PFSK-1 (cell line): ENCODE measurements at regions not wholly inside any gene's neighbourhood (a gene's known extent, or its start where the extent isn't known, plus 50 kb on each side); places are given as distances from the start of the nearest gene placed in this dataset.

Experiments used
- FOXP2 ChIP-seq: optimal IDR thresholded peaks from 2 replicates; pipeline ENCODE3; 2011; ENCODE audit warnings: borderline replicate concordance, control low read depth, inconsistent platforms; ENCODE audit not compliant: insufficient read depth; ENCODE audit errors: extremely low read length, extremely low read depth
- TAF1 ChIP-seq: IDR thresholded peaks from 2 replicates; pipeline ENCODE4 v1.6.1; 2012; ENCODE audit warnings: low read length, control low read depth, borderline replicate concordance; ENCODE audit not compliant: insufficient read depth
- TF ChIP-seq, protein P1 (sequence below), 2 experiments: IDR thresholded peaks; 2 replicates each; pipeline versions ENCODE4 v1.6.1 to v1.8.0; 2011 to 2012; ENCODE audit warnings: low read depth in 2 of 2, low read length in 2 of 2, control low read depth in 1 of 2, inconsistent platforms in 1 of 2, mild to moderate bottlenecking in 1 of 2, moderate library complexity in 1 of 2; ENCODE audit not compliant: insufficient read depth in 1 of 2

DNA sequence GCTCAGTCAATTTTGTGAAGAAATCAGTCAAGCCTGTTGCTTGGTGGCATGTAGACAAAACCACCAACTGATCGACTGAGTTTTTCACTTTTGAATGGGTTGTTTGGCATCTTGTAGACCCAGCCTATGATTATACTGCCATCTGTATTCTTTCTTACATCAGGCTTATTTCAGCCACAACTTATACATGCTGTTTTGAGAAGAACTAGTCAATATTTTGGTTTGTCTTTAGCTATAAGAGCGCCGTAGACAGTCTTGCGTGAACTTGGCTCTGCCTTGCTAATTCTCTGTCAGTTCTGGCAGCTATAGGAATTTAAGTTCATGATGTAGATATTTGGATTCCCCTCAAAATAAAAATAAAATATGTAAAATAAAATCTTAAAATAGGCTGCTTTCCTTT lies 742.0 kb upstream of the FANCL start:
- TF ChIP-seq, protein P1, sequence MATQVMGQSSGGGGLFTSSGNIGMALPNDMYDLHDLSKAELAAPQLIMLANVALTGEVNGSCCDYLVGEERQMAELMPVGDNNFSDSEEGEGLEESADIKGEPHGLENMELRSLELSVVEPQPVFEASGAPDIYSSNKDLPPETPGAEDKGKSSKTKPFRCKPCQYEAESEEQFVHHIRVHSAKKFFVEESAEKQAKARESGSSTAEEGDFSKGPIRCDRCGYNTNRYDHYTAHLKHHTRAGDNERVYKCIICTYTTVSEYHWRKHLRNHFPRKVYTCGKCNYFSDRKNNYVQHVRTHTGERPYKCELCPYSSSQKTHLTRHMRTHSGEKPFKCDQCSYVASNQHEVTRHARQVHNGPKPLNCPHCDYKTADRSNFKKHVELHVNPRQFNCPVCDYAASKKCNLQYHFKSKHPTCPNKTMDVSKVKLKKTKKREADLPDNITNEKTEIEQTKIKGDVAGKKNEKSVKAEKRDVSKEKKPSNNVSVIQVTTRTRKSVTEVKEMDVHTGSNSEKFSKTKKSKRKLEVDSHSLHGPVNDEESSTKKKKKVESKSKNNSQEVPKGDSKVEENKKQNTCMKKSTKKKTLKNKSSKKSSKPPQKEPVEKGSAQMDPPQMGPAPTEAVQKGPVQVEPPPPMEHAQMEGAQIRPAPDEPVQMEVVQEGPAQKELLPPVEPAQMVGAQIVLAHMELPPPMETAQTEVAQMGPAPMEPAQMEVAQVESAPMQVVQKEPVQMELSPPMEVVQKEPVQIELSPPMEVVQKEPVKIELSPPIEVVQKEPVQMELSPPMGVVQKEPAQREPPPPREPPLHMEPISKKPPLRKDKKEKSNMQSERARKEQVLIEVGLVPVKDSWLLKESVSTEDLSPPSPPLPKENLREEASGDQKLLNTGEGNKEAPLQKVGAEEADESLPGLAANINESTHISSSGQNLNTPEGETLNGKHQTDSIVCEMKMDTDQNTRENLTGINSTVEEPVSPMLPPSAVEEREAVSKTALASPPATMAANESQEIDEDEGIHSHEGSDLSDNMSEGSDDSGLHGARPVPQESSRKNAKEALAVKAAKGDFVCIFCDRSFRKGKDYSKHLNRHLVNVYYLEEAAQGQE (IDR thresholded peaks at IDR 0.05; ENCODE audit: insufficient read depth in 1 of 2, low read depth in 2 of 2, low read length in 2 of 2) = no peak
- TF ChIP-seq TAF1 (no peak), FOXP2 (no peak)
